Loucy (cell line): ENCODE measurements at regions not wholly inside any gene's neighbourhood (a gene's known extent, or its start where the extent isn't known, plus 50 kb on each side); places are given as distances from the start of the nearest gene placed in this dataset.

Experiments
- H2AFZ ChIP-seq: fragments of 200-600 bp; sonication (generic); 2 replicates; pipeline ENCODE4 v1.6.0; 2016; ENCODE audit warnings: antibody characterized with exemption, mild to moderate bottlenecking, low read length, moderate library complexity
- H3F3A ChIP-seq: fragments of 200-600 bp; 2 replicates; pipeline ENCODE4 v1.6.0; 2016; ENCODE audit warnings: antibody characterized with exemption, low read depth, mild to moderate bottlenecking
- H3K27me3 ChIP-seq: fragments of 200-600 bp; sonication (generic); 2 replicates; pipeline ENCODE4 v1.6.1; 2014; ENCODE audit warnings: low read length, mild to moderate bottlenecking; ENCODE audit not compliant: insufficient read depth, poor library complexity, severe bottlenecking
- H3K36me3 ChIP-seq: fragments of 200-600 bp; sonication (generic); 2 replicates; pipeline ENCODE4 v1.6.1; 2016; ENCODE audit warnings: low read length; ENCODE audit not compliant: insufficient read depth
- H3K4me1 ChIP-seq: fragments of 200-600 bp; sonication (generic); 2 replicates; pipeline ENCODE4 v1.5.1; 2014; ENCODE audit warnings: low read length, mild to moderate bottlenecking; ENCODE audit not compliant: insufficient read depth, poor library complexity, severe bottlenecking
- H3K4me2 ChIP-seq: fragments of 200-600 bp; sonication (generic); 2 replicates; pipeline ENCODE4 v1.6.0; 2014; ENCODE audit warnings: antibody characterized with exemption, low read length, low read depth, mild to moderate bottlenecking; ENCODE audit not compliant: poor library complexity, severe bottlenecking
- H3K4me3 ChIP-seq: fragments of 200-600 bp; sonication (generic); 2 replicates; pipeline ENCODE4 v1.5.1; 2014; ENCODE audit warnings: low read length, mild to moderate bottlenecking, mixed read lengths; ENCODE audit not compliant: poor library complexity, severe bottlenecking
- H3K79me2 ChIP-seq: fragments of 200-600 bp; sonication (generic); 2 replicates; pipeline ENCODE4 v1.6.1; 2014; ENCODE audit warnings: low read length; ENCODE audit not compliant: insufficient read depth
- H3K9ac ChIP-seq: fragments of 200-600 bp; sonication (generic); 2 replicates; pipeline ENCODE4 v1.6.0; 2014; ENCODE audit warnings: mild to moderate bottlenecking, low read depth, low read length, moderate library complexity; ENCODE audit not compliant: poor library complexity, severe bottlenecking
- H3K9me2 ChIP-seq: fragments of 200-600 bp; sonication (generic); replicated peaks from 2 replicates; pipeline ENCODE4 v1.6.1; 2016; ENCODE audit warnings: low read depth, low read length, mixed read lengths
- H3K9me3 ChIP-seq: fragments of 200-600 bp; sonication (generic); 2 replicates; pipeline ENCODE4 v1.6.1; 2014; ENCODE audit warnings: mild to moderate bottlenecking, antibody characterized with exemption, low read length, low read depth; ENCODE audit not compliant: insufficient read depth
- H4K20me1 ChIP-seq: fragments of 200-600 bp; sonication (generic); 2 replicates; pipeline ENCODE4 v1.6.0; 2014; ENCODE audit warnings: antibody characterized with exemption, low read length, mild to moderate bottlenecking; ENCODE audit not compliant: insufficient read depth, poor library complexity, severe bottlenecking
- CTCF ChIP-seq: fragments of 200-600 bp; sonication (generic); conservative IDR thresholded peaks from 2 replicates; pipeline ENCODE4 v1.5.1; 2014; ENCODE audit warnings: mild to moderate bottlenecking, antibody characterized with exemption, low read length
- EZH2phosphoT487 ChIP-seq: fragments of 200-600 bp; IDR thresholded peaks from 2 replicates; pipeline ENCODE4 v1.6.1; 2018; ENCODE audit warnings: antibody characterized with exemption, mild to moderate bottlenecking, moderate library complexity, borderline replicate concordance

GRCh38 chr4:29653221-29653620 is 1066.9 kb upstream of the PCDH7 start:
- Histone ChIP-seq H3K4me2 (no peak overlapping the region), H3K79me2 (no peaks in the 10 kb centered on the region), H3K4me1 (no peaks in the 10 kb centered on the region), H3F3A (no peaks in the 10 kb centered on the region), H3K27me3 (no peaks in the 10 kb centered on the region), H4K20me1 (no peaks in the 10 kb centered on the region), H2AFZ (no peak overlapping the region), H3K9me3 (no peaks in the 10 kb centered on the region), H3K36me3 (no peaks in the 10 kb centered on the region), H3K9ac (no peak overlapping the region), H3K9me2 (no peaks in the 10 kb centered on the region), H3K4me3 (no peak overlapping the region)
- no peak for TF ChIP-seq CTCF
- no peak for TF ChIP-seq EZH2phosphoT487

DNA sequence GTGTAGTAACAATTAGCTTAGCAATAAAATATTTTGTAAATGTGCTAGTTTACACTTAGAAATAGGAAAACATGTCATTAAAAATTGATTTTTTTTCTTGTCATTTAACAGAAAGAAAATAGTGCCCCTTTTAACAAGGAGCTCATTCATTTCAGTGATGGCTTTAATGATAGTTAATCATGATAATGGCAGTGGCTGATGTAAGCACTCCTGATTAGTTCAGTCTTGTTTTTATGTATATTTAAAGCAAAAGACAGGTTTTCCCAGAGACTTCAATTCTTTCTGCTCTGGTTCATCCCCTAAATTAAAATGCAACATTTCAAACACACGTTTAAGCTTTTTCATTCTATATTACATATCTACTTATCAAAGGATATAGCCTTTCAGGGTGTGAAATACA is 1039.5 kb upstream of the PCDH7 start:
- H3K79me2 ChIP-seq: no peaks in the 10 kb centered on the region
- no peak overlapping the region for H2AFZ ChIP-seq
- no peaks in the 10 kb centered on the region for H3K4me1 ChIP-seq
- H3K9me2 ChIP-seq: no peaks in the 10 kb centered on the region
- no peaks in the 10 kb centered on the region for H3K27me3 ChIP-seq
- H3K4me2 ChIP-seq: no peak overlapping the region
- H3K36me3 ChIP-seq: no peaks in the 10 kb centered on the region
- no peak overlapping the region for H3K9ac ChIP-seq
- H3F3A ChIP-seq: no peaks in the 10 kb centered on the region
- TF ChIP-seq CTCF: no peak
- no peak for TF ChIP-seq EZH2phosphoT487
- no peaks in the 10 kb centered on the region for H3K9me3 ChIP-seq
- H3K4me3 ChIP-seq: no peak overlapping the region
- no peaks in the 10 kb centered on the region for H4K20me1 ChIP-seq

GRCh38 chr4:29704059-29704458 is 1016.1 kb upstream of the PCDH7 start:
- Histone ChIP-seq H3K9me3 (no peaks in the 10 kb centered on the region), H3K9me2 (no peaks in the 10 kb centered on the region), H3F3A (no peaks in the 10 kb centered on the region), H3K36me3 (no peaks in the 10 kb centered on the region), H3K27me3 (no peaks in the 10 kb centered on the region), H3K4me2 (no peak overlapping the region), H3K79me2 (no peaks in the 10 kb centered on the region), H3K9ac (no peak overlapping the region), H4K20me1 (no peaks in the 10 kb centered on the region), H3K4me1 (no peaks in the 10 kb centered on the region), H2AFZ (no peak overlapping the region), H3K4me3 (no peak overlapping the region)
- no peak for TF ChIP-seq EZH2phosphoT487
- TF ChIP-seq CTCF: no peak
